Stimulated activated CD4-positive, alpha-beta T cell treated with anti-CD3 and anti-CD28 coated beads, Interleukin-1b, Interleukin-23, amount 100 ng/mL, for 1 hour (primary cell): ENCODE measurements at regions not wholly inside any gene's neighbourhood (a gene's known extent, or its start where the extent isn't known, plus 50 kb on each side); places are given as distances from the start of the nearest gene placed in this dataset.

Source experiments
- DNase-seq, 2 donors: peaks; one replicate each; pipeline ENCODE4 v3.0.0-alpha.2; 2020; ENCODE audit warnings: low read depth in 2 of 2

DNA sequence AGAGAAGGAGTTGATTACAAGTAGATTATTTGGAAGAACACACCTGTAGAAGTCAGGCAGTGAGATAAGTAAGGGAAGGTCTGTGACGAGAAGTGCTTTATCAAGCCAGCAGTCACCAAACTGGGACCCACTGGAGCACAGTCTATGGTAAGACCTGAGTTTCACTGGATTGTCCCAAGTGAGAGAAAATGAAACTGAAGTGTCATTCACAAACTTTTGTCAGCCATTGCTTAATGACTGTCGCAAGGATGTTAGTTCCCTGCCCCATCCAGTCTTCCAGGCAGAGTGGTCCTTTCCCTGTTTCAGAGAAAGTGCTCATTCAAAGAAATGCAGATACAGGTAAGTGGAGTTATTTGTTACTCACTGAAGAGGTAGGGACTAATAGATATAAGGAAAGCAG lies 728.0 kb upstream of the TENM4 start:
- no peak for DNase-seq

DNA sequence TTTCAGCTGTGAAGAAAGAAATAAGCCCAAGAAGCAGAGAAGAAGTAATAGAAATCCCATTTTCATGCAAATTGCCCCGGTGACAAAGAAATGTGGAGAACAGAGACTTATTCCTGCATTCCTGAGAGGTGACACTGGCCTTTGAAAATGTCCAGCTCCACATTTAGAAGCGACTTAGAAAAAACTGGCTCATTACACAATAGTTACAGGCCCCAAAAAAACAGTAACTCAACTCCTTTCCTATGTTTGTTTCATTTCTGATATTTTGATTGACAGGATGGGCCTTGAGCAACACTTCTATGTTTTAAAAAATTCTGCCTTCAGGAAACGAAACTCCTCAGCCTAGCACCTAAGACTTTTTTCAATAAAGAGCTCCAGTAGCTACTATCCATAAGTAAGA lies 726.9 kb upstream of the TENM4 start:
- no peak for DNase-seq

DNA sequence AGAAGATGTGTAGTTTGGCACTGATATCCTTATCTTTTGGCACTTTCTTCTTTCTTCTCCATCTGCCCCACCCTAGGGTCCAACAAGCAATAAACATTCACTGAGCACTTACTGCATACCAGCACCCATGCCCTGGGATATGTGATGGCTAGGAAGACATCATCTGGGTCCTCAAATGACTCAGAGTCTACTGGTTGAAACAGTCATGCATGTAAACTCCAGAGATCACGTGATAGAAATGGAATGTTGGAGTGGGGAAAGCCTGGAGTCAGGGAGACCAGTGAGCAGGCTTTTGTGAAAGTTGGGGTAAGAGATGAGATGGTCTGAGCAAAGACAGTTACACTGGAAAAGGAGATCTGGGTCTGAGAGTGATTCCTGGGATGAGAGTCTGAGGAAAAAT lies 724.9 kb upstream of the TENM4 start:
- DNase-seq, result no peak

DNA sequence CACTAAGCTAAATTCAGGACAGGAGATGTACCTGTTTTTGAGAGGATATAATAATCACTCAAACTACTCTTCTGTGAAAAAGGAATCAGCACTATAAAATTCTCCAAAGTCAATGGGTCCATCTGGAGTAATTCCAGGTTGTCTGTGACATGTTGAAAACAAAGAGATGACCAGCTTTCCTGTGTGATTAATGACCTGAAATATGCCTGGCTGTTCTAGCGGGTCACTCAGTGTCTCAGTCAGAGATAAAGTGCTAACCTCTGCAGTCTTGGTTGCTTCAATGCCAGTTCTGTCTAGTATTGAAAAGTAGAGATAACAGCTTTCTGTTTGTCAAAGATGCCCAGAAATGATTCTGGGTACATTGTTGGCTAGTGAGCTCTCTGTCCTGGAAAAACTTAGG lies 722.6 kb upstream of the TENM4 start:
- DNase-seq, result no peak

DNA sequence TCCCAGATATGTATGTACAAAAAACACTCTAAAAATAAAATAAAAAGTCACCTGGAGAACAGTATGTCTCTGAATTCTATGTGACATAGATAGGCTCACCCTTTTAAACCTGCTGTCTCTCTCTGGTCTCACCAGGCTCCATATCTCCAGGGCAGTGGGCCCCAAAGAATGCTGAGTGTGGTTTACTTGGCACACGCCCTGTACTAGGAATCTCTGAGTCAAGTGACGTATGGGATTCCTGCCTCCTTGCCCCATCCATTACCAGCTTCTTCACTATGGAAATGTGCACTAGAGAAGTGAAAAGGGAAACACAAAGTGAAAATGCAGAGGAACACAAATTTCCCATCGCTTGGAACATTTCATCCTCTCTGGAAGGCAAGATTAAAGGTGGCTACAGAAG lies 722.2 kb upstream of the TENM4 start:
- DNase-seq, result no peak

DNA sequence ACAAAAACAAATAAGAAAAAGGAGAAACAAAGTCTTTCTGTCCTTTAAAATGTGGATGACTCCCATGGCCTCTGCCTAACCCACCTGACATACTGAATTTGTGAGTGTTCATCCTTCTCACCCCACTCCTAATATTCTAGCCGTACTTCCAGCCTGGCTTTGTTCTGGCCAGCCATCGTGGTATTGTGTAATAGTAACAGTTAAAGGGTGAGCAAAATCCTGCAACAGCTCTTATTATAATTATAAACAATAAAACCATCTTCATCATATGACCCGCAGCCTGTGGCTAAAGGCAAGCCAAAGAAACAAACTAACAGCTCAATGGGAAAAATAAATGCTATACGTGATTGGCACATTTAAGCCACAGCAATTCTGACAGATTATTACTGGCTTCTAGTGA lies 721.6 kb upstream of the TENM4 start:
- no peak for DNase-seq

DNA sequence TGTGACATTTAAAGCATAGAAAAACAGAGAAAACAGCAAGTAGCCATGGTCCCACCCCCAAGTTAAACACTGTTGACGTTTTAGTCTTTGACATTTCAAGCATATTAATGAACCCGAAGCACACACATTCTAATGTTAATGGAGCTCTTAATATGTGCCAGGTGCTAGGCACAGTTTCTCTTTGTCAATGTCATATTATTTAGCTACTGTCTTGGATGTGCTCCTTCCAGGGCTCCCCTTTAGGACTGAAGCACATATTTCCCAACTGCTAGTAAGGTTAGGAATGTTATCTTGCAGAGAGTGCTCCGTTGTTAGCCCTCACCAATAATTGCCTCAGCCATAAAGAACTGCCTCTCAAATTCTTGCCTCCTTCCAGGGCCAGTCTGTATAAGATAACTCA lies 716.6 kb upstream of the TENM4 start:
- no peak for DNase-seq

DNA sequence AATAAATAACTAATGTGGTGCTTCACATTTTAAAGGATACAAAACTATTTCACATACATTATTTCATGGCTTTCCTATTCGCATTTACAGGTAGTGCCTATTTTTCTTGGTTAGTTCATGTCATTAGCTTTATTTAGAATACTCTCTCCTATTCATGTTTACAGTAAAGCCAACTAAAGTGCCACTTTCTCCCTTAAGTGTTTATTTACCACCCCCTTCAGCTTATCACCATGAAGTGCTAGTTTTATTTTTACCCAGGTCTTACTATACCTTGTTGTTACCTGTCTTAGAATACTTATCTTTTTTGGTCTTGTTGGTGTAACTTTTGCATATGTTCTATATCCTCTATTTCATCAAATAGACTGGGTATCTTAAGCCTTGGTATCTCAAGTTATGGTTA lies 715.2 kb upstream of the TENM4 start:
- no peak for DNase-seq

DNA sequence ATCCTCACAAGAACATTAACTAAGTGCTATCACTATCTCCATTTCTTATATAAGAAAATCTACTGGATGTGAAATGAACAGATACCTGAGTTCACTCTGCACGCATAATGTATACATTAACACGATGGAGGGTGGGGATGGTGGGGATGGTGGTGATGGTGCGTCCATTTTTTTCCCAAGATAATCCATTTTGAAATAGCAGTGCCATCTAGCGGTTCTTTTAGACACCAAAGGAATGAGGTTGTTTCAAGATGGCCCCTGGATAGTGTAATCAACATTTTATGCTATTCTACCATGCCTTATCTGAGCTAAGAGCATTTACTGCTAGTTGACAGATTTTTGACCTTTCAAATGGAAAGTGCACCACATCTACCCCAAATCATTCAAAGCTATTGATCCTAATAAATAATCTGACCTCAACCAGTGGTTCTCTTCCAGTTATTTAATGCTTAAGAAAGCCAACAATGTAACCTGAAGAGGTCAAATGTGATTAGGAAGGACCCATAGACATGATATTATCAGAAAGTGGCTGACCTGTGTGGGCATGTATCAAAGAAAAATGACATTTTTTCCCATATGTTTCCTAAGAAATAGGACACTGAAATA lies 714.7 kb upstream of the TENM4 start:
- no peak for DNase-seq

DNA sequence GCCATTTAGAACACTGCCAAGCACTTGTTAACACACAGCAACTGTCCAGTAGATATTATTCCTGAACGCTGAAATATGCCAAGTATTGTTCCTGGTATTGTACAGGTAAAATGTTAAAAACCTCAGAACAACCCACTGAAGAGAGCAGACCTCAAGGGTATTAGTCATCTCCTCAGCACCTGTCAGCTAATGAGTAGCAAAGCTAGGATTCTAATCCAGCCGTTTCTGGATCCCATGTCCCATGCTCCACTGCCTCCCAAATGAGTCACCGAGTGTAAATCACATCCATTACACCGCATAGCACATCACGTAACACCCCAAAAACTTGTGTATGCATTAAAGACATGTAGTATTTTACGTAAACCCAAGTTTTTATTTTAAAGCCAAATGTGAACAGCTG lies 705.4 kb upstream of the TENM4 start:
- DNase-seq, result no peak

DNA sequence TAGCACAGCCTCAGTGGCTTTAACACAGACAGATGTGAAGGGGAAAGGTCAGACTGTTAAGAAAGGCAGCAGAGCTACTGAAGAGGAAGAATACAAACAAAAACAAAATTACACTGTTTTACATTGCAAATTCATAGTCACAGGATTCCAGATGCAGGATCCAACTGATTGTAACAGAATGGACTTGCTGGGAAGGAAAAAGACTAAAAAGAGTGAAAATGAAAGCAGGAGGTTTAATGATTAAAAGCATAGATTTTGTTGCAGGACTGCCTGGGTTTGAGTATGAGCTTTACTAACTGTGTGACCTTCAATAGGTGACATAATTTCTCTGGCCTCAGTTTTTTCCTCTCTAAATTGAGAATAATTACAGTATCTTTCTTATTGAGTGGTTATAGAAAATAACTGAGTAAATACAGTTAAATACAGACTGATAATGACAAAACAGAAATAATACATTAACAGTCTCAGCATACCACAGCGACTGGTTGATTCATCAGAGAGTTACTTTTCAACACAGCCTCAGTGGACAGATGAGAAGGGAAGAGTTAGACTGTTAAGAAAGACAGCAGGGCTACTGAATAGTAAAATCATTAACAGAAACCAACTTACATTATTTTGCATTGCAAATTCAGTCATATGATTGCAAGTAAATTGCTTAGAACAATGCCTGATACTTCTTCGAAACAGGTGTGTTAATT lies 704.2 kb upstream of the TENM4 start:
- no peak for DNase-seq

DNA sequence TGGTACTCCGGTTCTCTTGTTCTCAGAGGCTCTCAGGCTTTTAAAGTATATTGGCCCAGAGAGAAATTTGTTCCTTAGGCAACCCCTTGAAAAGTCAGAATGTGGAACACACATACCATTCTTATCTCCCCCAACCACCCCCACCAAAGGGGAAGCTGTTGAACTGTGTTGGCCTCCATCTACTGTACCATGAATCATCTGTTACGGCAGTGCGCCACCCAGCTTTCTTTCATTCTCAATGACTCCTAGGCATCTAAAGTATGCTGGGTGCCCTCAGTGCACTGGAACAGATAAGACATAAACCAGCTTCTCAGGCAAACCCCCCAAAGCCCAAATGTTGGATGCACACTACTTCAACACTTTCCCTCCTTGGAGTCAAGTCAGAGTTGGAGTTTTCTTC lies 696.2 kb upstream of the TENM4 start:
- no peak for DNase-seq

DNA sequence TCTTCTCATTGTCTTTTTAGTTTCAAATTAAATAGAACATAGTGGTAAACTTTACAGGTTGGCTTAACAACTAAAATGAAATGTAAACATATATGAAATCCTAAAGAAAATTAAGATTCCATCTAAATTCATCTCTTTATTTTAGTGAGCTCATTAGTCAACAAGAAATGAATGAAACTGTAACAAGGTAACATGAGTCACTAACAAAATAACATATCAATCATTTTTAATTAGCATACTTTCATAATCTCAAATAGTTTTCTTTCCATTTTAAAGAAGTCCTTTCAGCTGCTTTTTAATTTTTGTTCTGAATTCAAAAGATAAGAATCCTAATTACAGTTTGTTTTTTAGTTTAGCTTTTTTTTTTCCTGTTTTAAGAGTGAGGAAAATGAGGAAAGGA lies 688.6 kb upstream of the TENM4 start:
- no peak for DNase-seq

DNA sequence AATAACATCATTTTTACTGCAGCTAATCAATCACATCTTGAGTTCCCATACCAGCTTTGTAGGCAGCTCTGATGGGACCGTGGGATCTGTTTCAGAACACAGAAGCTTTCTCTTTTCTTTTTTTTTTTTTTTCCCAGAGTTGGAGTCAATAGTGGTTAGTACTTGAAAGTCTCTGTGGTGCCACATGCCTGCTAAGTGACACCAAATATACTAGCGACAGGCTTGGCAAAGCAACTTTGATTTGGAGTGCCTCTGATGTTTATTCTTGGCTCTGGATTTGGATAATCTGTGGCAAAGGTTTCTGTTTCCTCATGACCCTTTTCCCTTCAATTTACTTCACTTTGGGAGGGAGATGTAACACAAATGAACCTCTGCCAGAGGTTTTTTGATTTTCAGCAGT lies 681.4 kb upstream of the TENM4 start:
- DNase-seq, result no peak

DNA sequence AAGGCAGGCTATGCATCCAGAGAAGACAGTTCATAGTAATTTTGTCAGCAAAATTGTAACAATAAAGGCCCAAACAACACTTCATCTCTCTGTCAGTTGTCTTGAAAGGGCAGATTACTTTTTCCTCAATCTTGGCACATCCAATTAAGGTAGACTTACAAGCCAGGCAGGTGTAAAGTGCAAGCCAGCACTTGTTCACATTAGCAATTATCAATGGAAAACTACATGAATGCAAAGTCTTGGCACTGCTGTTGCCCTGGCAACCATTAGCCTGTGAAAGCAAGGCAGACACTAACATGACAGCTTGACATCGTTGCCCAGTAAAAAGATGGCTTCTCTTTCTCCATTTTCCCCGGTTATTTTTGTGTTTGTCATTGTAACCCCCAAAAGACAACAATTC lies 677.2 kb upstream of the TENM4 start:
- DNase-seq, result no peak

DNA sequence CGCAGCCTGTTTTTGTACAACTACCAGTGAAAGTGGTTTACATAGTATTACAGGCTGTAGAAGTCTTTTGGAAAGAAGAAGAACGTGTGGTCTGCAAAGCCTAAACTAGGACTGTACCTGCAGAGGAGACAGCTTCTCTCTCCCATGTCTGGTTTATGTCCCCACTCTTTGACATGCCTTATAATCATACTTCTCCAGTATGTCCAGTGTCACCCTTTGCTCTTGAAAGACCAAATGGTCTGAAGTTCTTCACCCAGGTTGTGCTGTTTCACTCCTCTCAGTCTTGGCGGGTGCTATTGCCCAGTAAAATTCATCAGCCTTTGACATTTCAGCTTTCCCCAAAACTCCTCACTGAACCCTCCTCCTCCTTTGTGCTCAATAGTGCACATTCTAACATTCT lies 676.0 kb upstream of the TENM4 start:
- no peak for DNase-seq

DNA sequence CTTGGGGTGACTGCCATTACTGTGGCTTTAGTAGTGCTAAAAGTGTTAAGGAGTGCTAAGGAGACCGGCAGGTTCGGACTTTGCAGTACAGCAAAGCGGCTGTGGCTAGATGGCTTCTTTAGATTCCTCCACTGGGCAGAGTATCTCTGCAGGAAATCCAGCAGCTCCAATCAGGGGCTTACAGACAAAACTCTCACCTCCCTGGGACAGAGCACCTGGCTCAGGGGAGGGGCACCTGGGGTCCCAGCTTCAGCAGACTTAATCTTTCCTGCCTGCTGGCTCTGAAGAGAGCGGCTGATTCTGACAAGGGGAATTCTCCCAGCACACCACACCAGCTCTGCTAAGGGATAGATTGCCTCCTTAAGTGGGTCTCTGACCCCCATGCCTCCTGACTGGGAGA lies 668.8 kb upstream of the TENM4 start:
- DNase-seq, result no peak

DNA sequence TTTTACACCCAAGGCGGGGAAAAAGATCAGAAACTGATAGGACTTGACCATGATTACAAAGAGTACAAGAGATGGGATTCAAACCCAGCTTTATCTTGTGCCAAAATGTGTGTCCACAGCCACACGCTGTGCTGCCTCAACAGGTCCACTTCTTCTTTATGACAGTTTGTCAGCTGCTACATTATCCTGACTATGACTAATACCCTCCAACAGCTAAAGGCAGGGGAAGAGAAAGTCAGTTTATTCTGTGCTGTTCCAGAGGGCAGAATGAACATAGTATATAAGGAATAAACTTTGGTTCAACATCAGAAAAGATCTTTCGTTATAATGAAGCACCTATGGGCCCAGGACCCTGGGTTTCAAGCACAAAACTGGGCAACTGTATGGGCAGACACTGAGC lies 668.2 kb upstream of the TENM4 start:
- DNase-seq, result no peak

DNA sequence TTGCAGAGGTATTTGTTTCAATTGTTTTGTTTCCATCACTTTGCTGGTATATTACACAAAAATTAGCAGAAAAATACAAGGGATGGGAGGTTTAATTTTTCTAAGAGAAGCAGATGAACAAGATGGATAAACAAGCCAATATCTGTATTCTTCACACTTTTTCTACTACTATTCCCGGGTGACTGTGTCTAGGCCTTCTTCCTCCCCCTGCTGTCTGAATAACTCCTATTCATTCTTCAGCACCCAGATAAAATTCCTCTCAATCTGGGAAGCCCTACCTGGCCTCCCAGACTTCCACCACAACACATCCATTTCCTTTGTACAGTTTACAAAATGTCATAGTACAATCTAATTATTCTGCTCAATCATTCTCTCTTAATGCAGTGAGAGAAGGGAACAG lies 666.6 kb upstream of the TENM4 start:
- DNase-seq, result no peak

DNA sequence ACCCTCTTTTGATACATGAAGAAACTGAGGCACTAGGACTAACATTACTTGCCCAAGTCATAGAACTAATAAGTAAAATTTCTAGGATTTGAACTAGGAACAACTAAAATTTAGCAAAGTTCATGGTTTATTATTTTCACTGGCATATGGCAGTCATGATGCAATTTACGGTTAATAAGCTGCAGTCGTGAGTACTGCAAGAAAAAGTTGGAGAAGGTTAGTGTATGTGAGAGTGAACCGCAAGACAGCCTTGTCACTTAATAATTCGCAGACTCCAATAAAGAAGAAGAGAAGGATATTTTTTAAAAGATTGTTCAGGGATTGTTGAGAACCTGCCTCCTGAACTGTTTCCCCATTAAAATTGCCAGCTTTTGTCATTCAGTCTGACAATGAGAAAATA lies 663.4 kb upstream of the TENM4 start:
- no peak for DNase-seq

DNA sequence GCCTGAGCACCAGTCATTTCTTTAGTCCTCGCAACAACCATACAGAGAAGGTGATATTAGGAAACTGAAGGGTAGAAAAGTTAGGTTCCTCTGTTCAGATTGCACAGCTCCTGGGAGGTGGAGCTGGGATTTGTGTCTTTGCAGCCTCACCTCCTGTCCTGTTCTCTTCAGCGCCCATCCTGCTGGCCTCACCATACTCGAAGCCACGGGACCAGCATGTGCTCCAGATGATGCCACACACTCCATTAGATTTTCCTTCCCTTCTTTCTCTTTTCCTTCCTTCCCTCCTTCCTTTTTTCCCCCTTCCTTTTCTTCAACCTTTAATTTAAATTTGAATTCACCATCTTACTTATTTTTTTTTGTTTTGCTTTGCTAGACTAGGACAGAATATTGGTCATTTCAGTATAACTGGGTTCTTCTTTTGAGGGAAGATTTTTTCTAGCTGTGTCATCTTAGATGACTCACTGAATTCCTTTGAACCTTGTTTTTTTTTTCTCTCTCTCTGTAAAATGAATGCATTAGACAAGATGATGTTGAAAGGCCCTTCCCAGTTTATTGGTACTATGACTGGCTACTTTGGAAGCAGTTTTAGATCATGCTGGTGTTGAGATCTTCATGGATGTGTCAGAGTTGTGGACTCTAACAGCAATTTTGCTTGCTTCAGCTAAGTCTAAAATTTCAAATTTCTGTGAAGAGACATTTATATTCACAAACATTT lies 662.5 kb upstream of the TENM4 start:
- DNase-seq, result no peak

DNA sequence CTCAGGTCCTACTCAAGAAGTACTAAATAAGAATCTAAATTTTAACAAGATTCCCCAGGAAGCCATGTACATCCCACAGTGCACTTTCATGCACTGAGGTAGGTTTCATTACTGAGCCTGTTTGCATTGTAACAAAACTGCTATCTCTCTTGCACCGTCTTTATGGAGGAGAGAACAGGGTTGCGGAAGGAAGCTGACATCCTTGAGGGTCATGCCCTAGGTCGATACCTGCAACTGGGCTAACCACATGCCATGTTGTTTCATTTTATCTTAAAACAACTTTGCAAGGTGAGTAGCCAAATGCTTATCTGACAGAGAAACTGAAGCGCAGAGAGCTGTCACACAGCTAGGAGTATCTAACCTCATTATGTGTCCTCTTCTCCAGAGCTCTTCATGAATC lies 656.3 kb upstream of the TENM4 start:
- no peak for DNase-seq

DNA sequence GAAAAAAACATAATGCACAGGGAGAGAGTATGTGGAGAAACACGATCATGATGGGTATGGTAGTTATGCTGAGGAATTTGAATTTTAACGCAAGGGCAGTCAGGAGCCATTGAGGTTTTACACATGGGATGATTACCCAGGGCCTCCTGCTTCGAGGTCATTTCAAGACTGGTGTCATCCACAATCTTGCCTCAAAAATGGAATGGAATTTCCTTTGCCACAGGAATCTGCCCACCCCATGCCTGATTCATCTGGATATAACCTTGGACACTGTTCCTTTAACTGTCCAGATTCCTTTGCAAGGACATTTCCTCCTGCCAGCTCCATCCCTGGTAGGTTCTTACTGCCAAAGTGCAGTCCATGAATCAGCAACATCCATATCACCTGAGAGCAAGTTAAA lies 655.9 kb upstream of the TENM4 start:
- DNase-seq, result no peak
